ENCODE measurements at regions not wholly inside any gene's neighbourhood (a gene's known extent, or its start where the extent isn't known, plus 50 kb on each side); places are given as distances from the start of the nearest gene placed in this dataset.

- TF ChIP-seq GATA3 (IDR thresholded peaks at IDR 0.05; ENCODE audit: low read depth, low read length) (no peak), GATA2 (IDR thresholded peaks at IDR 0.05; ENCODE audit: low read depth, low read length) (no peak)
Observed at GRCh38 chr16:87044829-87045228, 272.4 kb downstream of the C16orf95 start.
